ENCODE measurements at regions not wholly inside any gene's neighbourhood (a gene's known extent, or its start where the extent isn't known, plus 50 kb on each side); places are given as distances from the start of the nearest gene placed in this dataset.
"Not testable (repeated sequence)": the region's sequence is repeated elsewhere in the genome, so short reads cannot be mapped to it uniquely, and the experiment has no call there.

DNA sequence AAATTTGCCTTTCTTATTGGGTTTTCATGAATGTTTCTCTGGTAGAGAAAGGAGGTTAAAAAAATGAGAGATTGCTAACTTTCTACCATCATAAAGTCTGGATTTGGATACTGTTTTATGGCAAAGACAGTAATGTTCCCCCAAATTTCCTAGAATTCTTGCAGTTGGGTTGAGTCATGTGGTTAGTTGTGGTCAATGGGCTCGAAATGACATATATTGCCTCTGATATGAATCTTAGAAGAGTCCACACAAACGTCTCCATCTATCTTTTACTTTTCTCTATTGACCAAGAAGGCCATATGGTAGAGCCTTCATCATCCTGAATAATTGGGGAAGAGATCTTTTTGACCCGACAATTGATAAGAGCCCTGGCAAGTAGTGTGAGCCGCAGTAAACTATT, 119.5 kb upstream of the PMCH start:
- DNase-seq (ENCODE audit: insufficient read length) (no peak), FAIRE-seq (no peak)
- TF ChIP-seq POLR2AphosphoS5 (IDR thresholded peaks at IDR 0.05; ENCODE audit: low read depth, low read length) (no peak), TAF1 (IDR thresholded peaks at IDR 0.05; ENCODE audit: borderline replicate concordance, low read depth, low read length) (no peak), POLR2A (IDR thresholded peaks at IDR 0.05; ENCODE audit: low read depth, low read length) (no peak)

DNA sequence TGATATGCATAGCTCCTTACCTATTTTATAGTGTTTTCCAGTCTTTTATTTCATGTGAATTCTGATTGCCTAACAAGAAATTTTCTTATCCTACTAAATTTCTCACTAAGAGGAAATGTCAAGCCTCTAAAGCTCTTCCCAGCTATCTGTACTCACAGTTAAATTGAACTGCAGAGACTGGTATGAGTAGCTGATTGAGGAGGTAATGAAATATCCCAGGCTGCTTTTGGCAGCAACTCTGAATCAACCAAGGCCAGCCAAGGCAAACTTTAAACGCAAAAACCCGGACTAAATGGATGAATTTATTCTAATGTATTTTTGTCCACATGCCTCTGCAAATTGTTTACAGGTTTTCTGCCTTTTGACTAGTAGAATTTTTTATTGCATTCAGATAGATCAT, 119.1 kb upstream of the PMCH start:
- FAIRE-seq (no peak), DNase-seq (ENCODE audit: insufficient read length) (no peak)

DNA sequence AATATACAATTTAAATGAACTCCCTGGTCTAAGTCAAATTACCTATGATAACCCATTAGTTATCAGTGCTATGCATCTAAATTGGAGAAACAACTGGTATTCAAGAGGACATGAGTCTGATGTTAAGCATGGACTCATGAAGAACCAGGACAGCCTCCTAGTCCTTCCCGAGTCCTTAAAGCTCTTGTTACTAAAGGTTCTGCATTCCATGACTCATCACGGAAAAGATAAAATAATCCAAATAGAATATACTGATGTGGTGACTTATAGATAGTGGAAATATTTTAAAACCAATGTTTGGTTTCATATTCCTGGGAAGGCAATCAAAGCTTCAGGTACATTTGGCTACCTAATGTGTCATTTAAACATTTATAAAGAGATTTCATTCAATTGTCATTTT, 117.2 kb upstream of the PMCH start:
- TF ChIP-seq POLR2AphosphoS5 (IDR thresholded peaks at IDR 0.05; ENCODE audit: low read depth, low read length) (no peak), TAF1 (IDR thresholded peaks at IDR 0.05; ENCODE audit: borderline replicate concordance, low read depth, low read length) (no peak)
- no peak for FAIRE-seq
- no peak for DNase-seq (ENCODE audit: insufficient read length)

More for the DNA sequence above, 119.1 kb upstream of the PMCH start:
- TF ChIP-seq TAF1 (IDR thresholded peaks at IDR 0.05; ENCODE audit: borderline replicate concordance, low read depth, low read length) = no peak
- TF ChIP-seq POLR2AphosphoS5 (IDR thresholded peaks at IDR 0.05; ENCODE audit: low read depth, low read length) = no peak
- TF ChIP-seq POLR2A (IDR thresholded peaks at IDR 0.05; ENCODE audit: low read depth, low read length) = no peak

DNA sequence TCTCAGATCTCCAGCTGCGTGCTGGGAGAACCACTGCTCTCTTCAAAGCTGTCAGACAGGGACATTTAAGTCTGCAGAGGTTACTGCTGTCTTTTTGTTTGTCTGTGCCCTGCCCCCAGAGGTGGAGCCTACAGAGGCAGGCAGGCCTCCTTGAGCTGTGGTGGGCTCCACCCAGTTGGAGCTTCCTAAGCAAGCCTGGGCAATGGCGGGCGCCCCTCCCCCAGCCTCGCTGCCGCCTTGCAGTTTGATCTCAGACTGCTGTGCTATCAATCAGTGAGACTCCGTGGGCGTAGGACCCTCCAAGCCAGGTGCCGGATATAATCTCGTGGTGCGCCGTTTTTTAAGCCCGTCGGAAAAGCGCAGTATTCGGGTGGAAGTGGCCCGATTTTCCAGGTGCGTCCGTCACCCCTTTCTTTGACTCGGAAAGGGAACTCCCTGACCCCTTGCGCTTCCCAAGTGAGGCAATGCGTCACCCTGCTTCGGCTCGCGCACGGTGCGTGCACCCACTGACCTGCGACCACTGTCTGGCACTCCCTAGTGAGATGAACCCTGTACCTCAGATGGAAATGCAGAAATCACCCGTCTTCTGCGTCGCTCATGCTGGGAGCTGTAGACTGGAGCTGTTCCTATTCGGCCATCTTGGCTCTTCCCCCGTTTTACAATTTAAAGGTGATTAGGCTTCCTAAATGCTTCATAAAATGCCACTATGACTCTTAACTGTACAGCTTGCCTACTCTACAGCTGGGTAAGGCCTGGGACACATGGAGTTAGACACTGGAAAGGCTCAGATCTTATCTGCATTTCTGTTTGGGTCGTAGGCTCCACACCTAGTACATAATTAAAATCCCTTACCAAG, 115.7 kb upstream of the PMCH start:
- not testable (repeated sequence) for DNase-seq (ENCODE audit: insufficient read length); FAIRE-seq

DNA sequence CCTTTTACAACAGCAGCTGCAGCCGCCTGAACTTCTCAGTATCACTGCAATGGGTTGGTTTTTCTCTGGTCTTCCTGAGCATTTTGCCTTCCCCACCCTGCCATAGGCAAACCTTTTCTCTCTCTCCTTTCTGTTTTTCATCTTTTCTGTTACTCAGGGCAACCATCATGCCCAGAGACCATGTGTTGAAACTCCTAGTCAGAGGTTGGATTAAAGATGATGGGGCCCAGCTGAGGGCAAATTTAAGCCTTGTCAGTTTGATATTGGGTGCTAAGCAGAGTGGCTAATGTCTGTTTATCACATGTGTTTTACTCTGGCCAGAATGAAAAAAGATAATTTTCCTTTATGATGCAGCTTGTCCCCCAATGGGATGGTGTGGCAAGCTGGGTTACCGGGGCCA, 107.9 kb upstream of the PMCH start:
- no peak for FAIRE-seq
- TF ChIP-seq POLR2AphosphoS5 (IDR thresholded peaks at IDR 0.05; ENCODE audit: low read depth, low read length) (no peak), POLR2A (IDR thresholded peaks at IDR 0.05; ENCODE audit: low read depth, low read length) (no peak), TAF1 (IDR thresholded peaks at IDR 0.05; ENCODE audit: borderline replicate concordance, low read depth, low read length) (no peak)

DNA sequence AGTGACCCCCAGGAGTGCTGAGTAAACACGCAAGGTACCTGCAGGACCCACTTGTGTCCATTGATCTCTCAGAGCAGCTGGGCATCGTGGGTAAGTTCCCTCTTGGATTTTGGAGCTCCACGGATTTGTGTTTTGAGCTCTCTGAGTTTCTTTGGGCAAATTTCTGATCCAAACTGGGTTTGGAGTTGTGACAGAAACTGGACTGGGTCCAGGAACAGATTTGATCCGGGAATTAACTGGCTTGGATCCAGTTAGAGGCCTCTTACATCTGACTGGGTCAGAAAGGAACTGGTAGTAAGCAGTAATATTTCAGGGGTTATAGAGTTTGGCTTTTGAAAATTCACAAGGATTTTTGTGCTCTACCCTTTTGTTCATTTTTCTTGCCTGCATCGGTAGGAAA, 107.0 kb upstream of the PMCH start:
- DNase-seq (ENCODE audit: insufficient read length); FAIRE-seq: not testable (repeated sequence)

More for the DNA sequence above, 107.9 kb upstream of the PMCH start:
- no peak for DNase-seq (ENCODE audit: insufficient read length)

DNA sequence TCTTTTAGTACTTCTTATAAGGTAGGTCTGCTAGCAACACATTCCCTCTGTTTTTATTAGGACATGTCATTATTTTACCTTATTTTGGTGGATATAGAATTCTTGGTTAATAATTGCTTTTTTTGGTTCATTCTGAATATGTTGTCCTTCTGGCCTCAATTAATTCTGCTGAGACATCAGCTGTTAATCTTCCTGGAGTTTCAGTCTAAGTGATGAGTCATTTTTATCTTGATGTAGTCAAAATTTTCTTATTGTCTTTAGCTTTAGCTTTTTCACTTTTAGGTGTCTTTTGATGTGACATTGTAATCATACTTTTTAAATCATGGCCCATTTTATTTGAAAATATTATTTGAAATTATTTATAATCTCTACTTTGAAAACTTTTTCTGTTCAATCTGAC, 104.9 kb upstream of the PMCH start:
- FAIRE-seq (no peak), DNase-seq (ENCODE audit: insufficient read length) (no peak)
- no peak for TF ChIP-seq POLR2A (IDR thresholded peaks at IDR 0.05; ENCODE audit: low read depth, low read length)
- no peak for TF ChIP-seq TAF1 (IDR thresholded peaks at IDR 0.05; ENCODE audit: borderline replicate concordance, low read depth, low read length)
- no peak for TF ChIP-seq POLR2AphosphoS5 (IDR thresholded peaks at IDR 0.05; ENCODE audit: low read depth, low read length)

DNA sequence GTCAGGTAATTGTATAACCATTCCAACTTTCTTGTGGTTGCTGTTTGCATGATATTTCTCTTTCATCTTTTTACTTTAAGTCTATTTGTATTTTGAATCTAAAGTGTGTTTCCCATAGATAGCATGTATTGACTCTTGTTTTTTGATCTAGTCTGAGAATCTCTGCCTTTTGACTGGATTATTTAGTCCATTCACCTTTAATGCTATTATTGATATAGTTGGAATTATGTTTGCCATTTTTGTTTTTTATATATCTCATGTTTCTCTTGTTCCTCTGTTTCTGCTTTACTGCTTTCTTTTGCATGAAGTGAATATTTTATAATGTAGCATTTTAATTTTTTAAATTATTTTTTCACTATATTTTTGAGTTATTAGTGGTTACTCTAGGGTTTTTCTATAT, 103.9 kb upstream of the PMCH start:
- no peak for TF ChIP-seq POLR2A (IDR thresholded peaks at IDR 0.05; ENCODE audit: low read depth, low read length)
- no peak for TF ChIP-seq POLR2AphosphoS5 (IDR thresholded peaks at IDR 0.05; ENCODE audit: low read depth, low read length)
- no peak for TF ChIP-seq TAF1 (IDR thresholded peaks at IDR 0.05; ENCODE audit: borderline replicate concordance, low read depth, low read length)
- no peak for DNase-seq (ENCODE audit: insufficient read length)
- FAIRE-seq = no peak

DNA sequence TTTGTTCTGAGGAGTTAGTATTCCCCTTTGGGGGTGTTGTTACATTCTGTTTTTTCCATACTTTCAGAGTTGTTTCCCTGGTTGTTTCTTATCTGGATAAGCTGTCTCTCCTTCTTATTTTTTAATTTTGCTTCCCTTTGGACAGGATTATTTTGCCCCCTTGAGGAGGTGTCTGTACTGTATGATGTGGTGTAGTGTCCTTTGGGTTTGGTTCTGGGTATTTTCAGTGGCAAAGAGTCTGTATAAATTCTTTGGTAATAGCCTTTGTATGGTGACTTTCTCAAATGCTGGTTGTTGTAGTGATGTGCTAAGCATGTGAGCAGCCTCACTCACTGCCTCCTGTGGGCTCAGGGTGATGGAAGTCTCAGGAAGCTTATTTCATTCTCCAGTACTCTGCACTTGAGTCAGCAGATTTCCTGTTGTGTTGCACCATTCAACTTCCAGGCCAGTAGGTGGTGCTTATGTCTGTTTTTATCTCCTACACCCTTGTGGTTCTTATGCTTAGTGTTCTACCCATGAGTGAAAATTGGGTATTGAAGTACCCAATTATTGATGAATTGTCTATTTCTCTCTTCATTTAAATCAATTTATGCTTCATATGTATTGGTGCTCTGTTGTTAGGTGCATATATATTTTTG, 103.3 kb upstream of the PMCH start:
- DNase-seq (ENCODE audit: insufficient read length) (no peak), FAIRE-seq (peak; percentile 94)
- TF ChIP-seq TAF1 (IDR thresholded peaks at IDR 0.05; ENCODE audit: borderline replicate concordance, low read depth, low read length) (no peak), POLR2A (IDR thresholded peaks at IDR 0.05; ENCODE audit: low read depth, low read length) (no peak), POLR2AphosphoS5 (IDR thresholded peaks at IDR 0.05; ENCODE audit: low read depth, low read length) (no peak)

DNA sequence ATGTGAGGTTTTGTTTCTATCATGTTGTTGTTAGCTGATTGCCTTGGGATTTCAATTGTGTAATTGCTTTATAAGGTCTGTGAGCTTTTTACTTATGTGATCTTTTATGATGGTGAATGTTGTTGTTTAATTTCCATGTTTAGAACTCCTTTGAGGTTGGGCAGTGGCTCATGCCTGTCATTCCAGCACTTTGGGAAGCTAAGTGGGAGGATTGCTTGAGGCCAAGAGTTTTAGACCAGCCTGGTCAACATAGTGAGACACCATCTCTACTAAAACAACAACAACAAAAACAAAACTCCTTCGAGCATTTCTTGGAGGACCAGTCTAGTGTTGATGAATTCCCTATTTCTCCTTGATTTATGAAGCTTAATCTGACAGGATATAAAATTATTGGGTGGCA, 102.1 kb upstream of the PMCH start:
- DNase-seq (ENCODE audit: insufficient read length) (no peak), FAIRE-seq (no peak)
- TF ChIP-seq POLR2AphosphoS5 (IDR thresholded peaks at IDR 0.05; ENCODE audit: low read depth, low read length) (no peak), TAF1 (IDR thresholded peaks at IDR 0.05; ENCODE audit: borderline replicate concordance, low read depth, low read length) (no peak)

DNA sequence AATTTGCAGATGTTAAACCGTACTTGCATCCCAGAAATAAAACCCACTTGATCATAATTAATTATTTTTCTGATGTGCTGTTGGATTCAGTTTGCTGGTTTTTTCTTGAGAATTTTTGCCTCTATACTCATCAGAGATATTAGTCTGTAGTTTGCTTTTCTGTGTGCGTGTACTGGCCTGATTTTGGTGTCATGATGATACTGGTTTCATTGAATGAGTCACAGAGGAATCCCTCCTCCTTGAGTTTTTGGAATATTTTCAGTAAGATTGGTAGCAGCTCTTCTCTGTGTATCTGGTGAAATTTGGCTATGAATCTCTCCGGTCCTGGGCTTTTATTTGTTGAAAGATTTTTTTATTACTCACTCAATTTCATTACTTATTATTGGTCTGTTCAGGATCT, 100.4 kb upstream of the PMCH start:
- TF ChIP-seq POLR2AphosphoS5 (IDR thresholded peaks at IDR 0.05; ENCODE audit: low read depth, low read length) = no peak
- no peak for TF ChIP-seq TAF1 (IDR thresholded peaks at IDR 0.05; ENCODE audit: borderline replicate concordance, low read depth, low read length)
- TF ChIP-seq POLR2A (IDR thresholded peaks at IDR 0.05; ENCODE audit: low read depth, low read length) = no peak
- DNase-seq (ENCODE audit: insufficient read length) (no peak), FAIRE-seq (no peak)

DNA sequence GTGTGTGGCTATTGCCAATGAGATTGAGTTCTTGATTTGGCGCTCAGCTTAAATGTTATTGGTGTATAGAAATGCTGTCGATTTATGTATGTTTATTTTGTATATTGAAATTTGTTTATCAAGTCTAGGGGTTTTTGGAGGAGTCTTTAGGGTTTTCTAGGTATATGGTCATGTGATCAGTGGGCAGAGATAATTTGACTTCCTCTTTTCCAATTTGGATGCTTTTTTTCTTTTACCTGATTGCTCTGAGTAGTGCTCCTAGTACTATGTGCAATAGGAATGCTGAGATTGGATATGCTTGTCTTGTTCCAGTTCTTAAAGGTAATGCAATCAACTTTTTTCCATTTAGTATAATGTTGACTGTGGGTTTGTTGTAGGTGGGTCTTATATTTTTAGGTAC, 99.8 kb upstream of the PMCH start:
- FAIRE-seq = no peak
- DNase-seq (ENCODE audit: insufficient read length) = no peak
- no peak for TF ChIP-seq POLR2A (IDR thresholded peaks at IDR 0.05; ENCODE audit: low read depth, low read length)
- TF ChIP-seq TAF1 (IDR thresholded peaks at IDR 0.05; ENCODE audit: borderline replicate concordance, low read depth, low read length) = no peak
- no peak for TF ChIP-seq POLR2AphosphoS5 (IDR thresholded peaks at IDR 0.05; ENCODE audit: low read depth, low read length)

Measured in GM12892 (cell line).